ENCODE measurements at regions not wholly inside any gene's neighbourhood (a gene's known extent, or its start where the extent isn't known, plus 50 kb on each side); places are given as distances from the start of the nearest gene placed in this dataset.

GRCh38 chr10:3537518-3537917 lies 247.5 kb downstream of the KLF6 start:
- no peak for TF ChIP-seq CTCF (IDR thresholded peaks at IDR 0.05)
- no peak overlapping the region for H3K4me3 ChIP-seq
- no peak for DNase-seq
- intact Hi-C loops (cut with DNase I), result no loop called here
- H3K27me3 ChIP-seq, result no peaks in the 10 kb centered on the region
- H3K9me3 ChIP-seq, result no peaks in the 10 kb centered on the region
- H3K4me1 ChIP-seq, result no peaks in the 10 kb centered on the region
- H3K27ac ChIP-seq, result no peak overlapping the region
- H3K36me3 ChIP-seq, result no peaks in the 10 kb centered on the region
- no peak overlapping the region for H3K9ac ChIP-seq (ENCODE audit: low read depth in 2 of 2, low read length in 2 of 2)

- no peak overlapping the region for H3K9ac ChIP-seq (ENCODE audit: low read depth in 2 of 2, low read length in 2 of 2)
- intact Hi-C loops (cut with DNase I), result no loop called here
- H3K27ac ChIP-seq, result no peak overlapping the region
- TF ChIP-seq CTCF (IDR thresholded peaks at IDR 0.05), result no peak
- no peak overlapping the region for H3K4me3 ChIP-seq
- H3K4me1 ChIP-seq, result no peaks in the 10 kb centered on the region
- H3K9me3 ChIP-seq, result no peaks in the 10 kb centered on the region
- DNase-seq, result no peak
- H3K36me3 ChIP-seq, result no peaks in the 10 kb centered on the region
- no peaks in the 10 kb centered on the region for H3K27me3 ChIP-seq
Measured at GRCh38 chr10:3535001-3535400, 250.0 kb downstream of the KLF6 start.

GRCh38 chr10:3534433-3534832 lies 250.6 kb downstream of the KLF6 start:
- H3K9me3 ChIP-seq, result no peaks in the 10 kb centered on the region
- H3K27me3 ChIP-seq, result no peaks in the 10 kb centered on the region
- TF ChIP-seq CTCF (IDR thresholded peaks at IDR 0.05), result no peak
- intact Hi-C loops (cut with DNase I), result no loop called here
- H3K4me3 ChIP-seq, result no peak overlapping the region
- no peak overlapping the region for H3K9ac ChIP-seq (ENCODE audit: low read depth in 2 of 2, low read length in 2 of 2)
- no peaks in the 10 kb centered on the region for H3K4me1 ChIP-seq
- no peaks in the 10 kb centered on the region for H3K36me3 ChIP-seq
- H3K27ac ChIP-seq, result no peak overlapping the region
- no peak for DNase-seq

GRCh38 chr10:3533296-3533695 lies 251.7 kb downstream of the KLF6 start:
- Histone ChIP-seq H3K36me3 (no peaks in the 10 kb centered on the region), H3K9ac (ENCODE audit: low read depth in 2 of 2, low read length in 2 of 2) (no peak overlapping the region)
- TF ChIP-seq CTCF (IDR thresholded peaks at IDR 0.05), result no peak

GRCh38 chr10:3532644-3533043 lies 252.4 kb downstream of the KLF6 start:
- Histone ChIP-seq H3K27ac (no peak overlapping the region), H3K36me3 (no peaks in the 10 kb centered on the region), H3K9me3 (no peaks in the 10 kb centered on the region), H3K4me3 (no peak overlapping the region), H3K27me3 (no peaks in the 10 kb centered on the region), H3K9ac (ENCODE audit: low read depth in 2 of 2, low read length in 2 of 2) (no peak overlapping the region), H3K4me1 (no peaks in the 10 kb centered on the region)
- intact Hi-C loops (cut with DNase I), result no loop called here
- no peak for TF ChIP-seq CTCF (IDR thresholded peaks at IDR 0.05)
- no peak for DNase-seq

More at GRCh38 chr10:3533296-3533695, 251.7 kb downstream of the KLF6 start:
- intact Hi-C loops (cut with DNase I), result no loop called here
- no peaks in the 10 kb centered on the region for H3K9me3 ChIP-seq
- no peaks in the 10 kb centered on the region for H3K4me1 ChIP-seq
- H3K27me3 ChIP-seq, result no peaks in the 10 kb centered on the region
- no peak for DNase-seq
- no peak overlapping the region for H3K27ac ChIP-seq
- H3K4me3 ChIP-seq, result no peak overlapping the region

GRCh38 chr10:3531670-3532069 lies 253.3 kb downstream of the KLF6 start:
- DNase-seq, result no peak
- H3K4me3 ChIP-seq, result no peak overlapping the region
- no peaks in the 10 kb centered on the region for H3K27me3 ChIP-seq
- no peaks in the 10 kb centered on the region for H3K36me3 ChIP-seq
- no peaks in the 10 kb centered on the region for H3K4me1 ChIP-seq
- no peaks in the 10 kb centered on the region for H3K9me3 ChIP-seq
- intact Hi-C loops (cut with DNase I), result no loop called here
- no peak overlapping the region for H3K27ac ChIP-seq
- no peak overlapping the region for H3K9ac ChIP-seq (ENCODE audit: low read depth in 2 of 2, low read length in 2 of 2)
- TF ChIP-seq CTCF (IDR thresholded peaks at IDR 0.05), result no peak
